Spleen (tissue), 11 donors: ENCODE measurements at regions not wholly inside any gene's neighbourhood (a gene's known extent, or its start where the extent isn't known, plus 50 kb on each side); places are given as distances from the start of the nearest gene placed in this dataset.

Source experiments
- DNase-seq: peaks from one replicate; pipeline ENCODE4 v3.0.0-alpha.2; 2020
- H3K27ac ChIP-seq, 8 donors: fragments of 200-600 bp; sonication (generic) in 7 of 8; 1 replicate in 4 of 8; 2 replicates in 4 of 8; pipeline versions ENCODE4 v1.5.0 to v1.8.0; 2016 to 2021; ENCODE audit warnings: inconsistent platforms in 4 of 8, mild to moderate bottlenecking in 4 of 8, moderate library complexity in 1 of 8
- H3K27me3 ChIP-seq, 7 donors: fragments of 200-600 bp; sonication (generic) in 6 of 7; replicated peaks in 1 of 7; 1 replicate in 4 of 7; 2 replicates in 3 of 7; pipeline versions ENCODE4 v1.5.0 to v1.8.0; 2016 to 2021; ENCODE audit warnings: inconsistent platforms in 3 of 7, mild to moderate bottlenecking in 1 of 7
- H3K36me3 ChIP-seq, 6 donors: fragments of 200-600 bp; sonication (generic) in 5 of 6; 1 replicate in 4 of 6; 2 replicates in 2 of 6; pipeline versions ENCODE4 v1.5.0 to v1.8.0; 2016 to 2021; ENCODE audit warnings: inconsistent platforms in 2 of 6
- H3K4me1 ChIP-seq, 6 donors: fragments of 200-600 bp; sonication (generic) in 5 of 6; 1 replicate in 3 of 6; 2 replicates in 3 of 6; pipeline versions ENCODE4 v1.5.0 to v1.8.0; 2016 to 2021; ENCODE audit warnings: inconsistent platforms in 3 of 6
- H3K4me3 ChIP-seq, 8 donors: fragments of 200-600 bp; sonication (generic) in 7 of 8; 1 replicate in 4 of 8; 2 replicates in 4 of 8; pipeline versions ENCODE4 v1.5.0 to v1.8.0; 2016 to 2021; ENCODE audit warnings: inconsistent platforms in 4 of 8, mild to moderate bottlenecking in 4 of 8, moderate library complexity in 2 of 8
- H3K9me3 ChIP-seq, 8 donors: fragments of 200-600 bp; sonication (generic) in 7 of 8; 1 replicate in 4 of 8; 2 replicates in 4 of 8; pipeline versions ENCODE4 v1.5.0 to v1.8.0; 2016 to 2021; ENCODE audit warnings: inconsistent platforms in 4 of 8
- POLR2A ChIP-seq, 3 donors: fragments of 450-650 bp; IDR thresholded peaks; one replicate each; pipeline ENCODE4 v1.5.1; 2017; ENCODE audit warnings: antibody characterized with exemption in 3 of 3, mild to moderate bottlenecking in 1 of 3
- POLR2AphosphoS5 ChIP-seq, 3 donors: sonication (generic); formaldehyde crosslinking; IDR thresholded peaks; one replicate each; pipeline ENCODE4 v1.5.1; 2017; ENCODE audit warnings: antibody characterized with exemption in 3 of 3
- WGBS, 5 donors: extraction: QIAGEN DNeasy Blood & Tissue Kit in 3 of 5; methylation state at CpG; one replicate each; pipeline versions ENCODE4 v1.1.5 to v1.1.7; 2013 to 2018; 5-methylcytosine and 5-hydroxymethylcytosine counted together
- intact Hi-C: fragments of 100-400 bp; cut with DNase I; formaldehyde crosslinking; loops from one replicate; pipeline ENCODE4 v1.15.0; 2023; ENCODE audit warnings: low total_unique reads
- TF ChIP-seq, protein P1 (sequence below), 11 experiments: fragments of 200-600 bp in 7 of 11; fragments of 450-650 bp in 4 of 11; sonication (generic) in 4 of 11; IDR thresholded peaks in 8 of 11; conservative IDR thresholded peaks in 3 of 11; 1 replicate in 7 of 11; 2 replicates in 4 of 11; pipeline versions ENCODE4 v1.4.0 to v1.8.0; 2016 to 2021; ENCODE audit warnings: antibody characterized with exemption in 11 of 11, inconsistent platforms in 4 of 11, mild to moderate bottlenecking in 1 of 11
- donor health status: healthy with polysubstance abuse.
- donor health status: DM: no; HTN: no; CAD: no; lungs with moderate emphysema.
- donor health status: DM: no; HTN: no; CAD: no.
- donor health status: Bipolar disorder and iron deficiency.
- donor health status: healthy.
- donor health status: DM: no; HTN: no; CAD: no.
- donor health status: DM: yes; HTN: yes; CAD: no.

GRCh38 chr13:86830046-86830445 lies 841.1 kb upstream of the SLITRK5 start:
- DNase-seq: no peak
- WGBS, 5 donors: 71 to 82% (median 75%) methylated on average over 4 of the region's 4 CpGs
- TF ChIP-seq POLR2A (IDR thresholded peaks at IDR 0.05) (no peak), POLR2AphosphoS5 (IDR thresholded peaks at IDR 0.05) (no peak)
- TF ChIP-seq, protein P1, sequence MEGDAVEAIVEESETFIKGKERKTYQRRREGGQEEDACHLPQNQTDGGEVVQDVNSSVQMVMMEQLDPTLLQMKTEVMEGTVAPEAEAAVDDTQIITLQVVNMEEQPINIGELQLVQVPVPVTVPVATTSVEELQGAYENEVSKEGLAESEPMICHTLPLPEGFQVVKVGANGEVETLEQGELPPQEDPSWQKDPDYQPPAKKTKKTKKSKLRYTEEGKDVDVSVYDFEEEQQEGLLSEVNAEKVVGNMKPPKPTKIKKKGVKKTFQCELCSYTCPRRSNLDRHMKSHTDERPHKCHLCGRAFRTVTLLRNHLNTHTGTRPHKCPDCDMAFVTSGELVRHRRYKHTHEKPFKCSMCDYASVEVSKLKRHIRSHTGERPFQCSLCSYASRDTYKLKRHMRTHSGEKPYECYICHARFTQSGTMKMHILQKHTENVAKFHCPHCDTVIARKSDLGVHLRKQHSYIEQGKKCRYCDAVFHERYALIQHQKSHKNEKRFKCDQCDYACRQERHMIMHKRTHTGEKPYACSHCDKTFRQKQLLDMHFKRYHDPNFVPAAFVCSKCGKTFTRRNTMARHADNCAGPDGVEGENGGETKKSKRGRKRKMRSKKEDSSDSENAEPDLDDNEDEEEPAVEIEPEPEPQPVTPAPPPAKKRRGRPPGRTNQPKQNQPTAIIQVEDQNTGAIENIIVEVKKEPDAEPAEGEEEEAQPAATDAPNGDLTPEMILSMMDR (IDR thresholded peaks at IDR 0.05 in 8 of 11, conservative IDR thresholded peaks at IDR 0.05 in 3 of 11): no peak
- H3K4me3 ChIP-seq: no peak overlapping the region
- peaks cover 0 to 5% (median 2%) of the 10 kb centered on the region in 8 donors for H3K9me3 ChIP-seq
- no peaks in the 10 kb centered on the region for H3K4me1 ChIP-seq
- H3K27ac ChIP-seq: no peak overlapping the region
- H3K27me3 ChIP-seq: no peaks in the 10 kb centered on the region
- intact Hi-C loops: no loop called here
- H3K36me3 ChIP-seq: no peaks in the 10 kb centered on the region

GRCh38 chr13:86831084-86831483 lies 840.1 kb upstream of the SLITRK5 start:
- H3K27ac ChIP-seq: no peak overlapping the region

DNA sequence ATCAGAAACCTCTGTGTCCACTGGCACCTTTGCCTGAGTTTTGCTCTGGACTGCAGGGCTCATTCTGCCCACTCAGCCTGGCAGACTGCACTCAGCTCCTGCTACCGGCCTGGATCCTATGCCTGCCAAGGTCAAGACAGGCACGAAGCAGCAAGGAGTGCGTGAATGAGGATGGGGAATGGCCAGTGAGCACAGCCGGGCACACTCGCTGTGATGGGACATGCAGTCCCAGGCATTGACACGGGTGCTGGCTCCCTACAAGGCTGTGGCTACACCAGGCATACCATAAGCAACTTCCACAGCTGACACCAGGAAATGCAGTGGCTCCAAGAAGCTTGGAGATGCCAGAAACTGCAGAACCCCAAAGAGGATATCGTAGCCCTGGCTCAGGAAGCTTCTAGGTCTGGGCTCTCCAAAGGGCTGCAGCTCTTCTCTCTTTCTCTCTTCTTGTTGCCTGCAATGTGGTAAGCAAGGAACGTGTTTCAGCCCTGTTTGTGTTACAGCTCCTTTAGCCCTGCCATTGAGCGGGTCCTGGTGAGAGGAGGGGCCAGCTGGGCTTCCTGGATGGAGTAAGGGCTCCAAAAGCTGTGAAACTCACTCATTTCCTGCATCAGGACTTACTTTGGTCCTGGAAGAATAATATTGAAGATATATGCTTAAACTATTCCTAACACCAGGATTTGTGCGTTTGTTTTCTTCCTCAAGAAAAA lies 832.6 kb upstream of the SLITRK5 start:
- H3K4me3 ChIP-seq: no peak overlapping the region
- no peaks in the 10 kb centered on the region for H3K36me3 ChIP-seq
- intact Hi-C loops: no loop called here
- TF ChIP-seq POLR2A (IDR thresholded peaks at IDR 0.05): no peak
- TF ChIP-seq, protein P1 (IDR thresholded peaks at IDR 0.05 in 8 of 11, conservative IDR thresholded peaks at IDR 0.05 in 3 of 11): no peak
- TF ChIP-seq POLR2AphosphoS5 (IDR thresholded peaks at IDR 0.05): no peak
- no peak overlapping the region for H3K27ac ChIP-seq
- no peaks in the 10 kb centered on the region for H3K27me3 ChIP-seq
- DNase-seq: no peak
- H3K9me3 ChIP-seq: peaks cover 0 to 42% (median 23%) of the 10 kb centered on the region in 8 donors
- H3K4me1 ChIP-seq: no peaks in the 10 kb centered on the region
- 74 to 86% (median 82%) methylated on average over 10 of the region's 10 CpGs for WGBS, 5 donors

More at GRCh38 chr13:86831084-86831483, 840.1 kb upstream of the SLITRK5 start:
- 17 to 29% (median 20%) methylated on average over 1 of the region's 1 CpG for WGBS, 5 donors
- Histone ChIP-seq H3K4me3 (no peak overlapping the region), H3K9me3 (peaks cover 0 to 16% (median 7%) of the 10 kb centered on the region in 8 donors), H3K36me3 (no peaks in the 10 kb centered on the region), H3K4me1 (no peaks in the 10 kb centered on the region), H3K27me3 (no peaks in the 10 kb centered on the region)
- no peak for DNase-seq
- intact Hi-C loops: no loop called here
- TF ChIP-seq, protein P1 (IDR thresholded peaks at IDR 0.05 in 8 of 11, conservative IDR thresholded peaks at IDR 0.05 in 3 of 11): no peak
- TF ChIP-seq POLR2AphosphoS5 (IDR thresholded peaks at IDR 0.05) (no peak), POLR2A (IDR thresholded peaks at IDR 0.05) (no peak)

- Histone ChIP-seq H3K4me3 (no peak overlapping the region), H3K4me1 (no peaks in the 10 kb centered on the region), H3K36me3 (no peaks in the 10 kb centered on the region), H3K27me3 (no peaks in the 10 kb centered on the region), H3K9me3 (peaks cover 0 to 42% (median 23%) of the 10 kb centered on the region in 8 donors), H3K27ac (no peak overlapping the region)
- 31 to 41% (median 34%) methylated on average over 7 of the region's 7 CpGs for WGBS, 5 donors
- DNase-seq: no peak
- intact Hi-C loops: no loop called here
- TF ChIP-seq POLR2A (IDR thresholded peaks at IDR 0.05): no peak
- no peak for TF ChIP-seq POLR2AphosphoS5 (IDR thresholded peaks at IDR 0.05)
- TF ChIP-seq, protein P1 (IDR thresholded peaks at IDR 0.05 in 8 of 11, conservative IDR thresholded peaks at IDR 0.05 in 3 of 11): no peak
Measured at GRCh38 chr13:86839221-86839620, 832.0 kb upstream of the SLITRK5 start.
